ENCODE measurements at regions not wholly inside any gene's neighbourhood (a gene's known extent, or its start where the extent isn't known, plus 50 kb on each side); places are given as distances from the start of the nearest gene placed in this dataset.

- TF ChIP-seq POLR2A (IDR thresholded peaks at IDR 0.05; ENCODE audit: low read depth, low read length) (no peak), TAF1 (IDR thresholded peaks at IDR 0.05; ENCODE audit: borderline replicate concordance, low read depth, low read length) (no peak), POLR2AphosphoS5 (IDR thresholded peaks at IDR 0.05; ENCODE audit: low read depth, low read length) (no peak)
Measured at GRCh38 chr3:70770650-70771049, 458.2 kb upstream of the MDFIC2 start.
